HPDE6-E6E7 (cell line): ENCODE measurements at regions not wholly inside any gene's neighbourhood (a gene's known extent, or its start where the extent isn't known, plus 50 kb on each side); places are given as distances from the start of the nearest gene placed in this dataset.

Experiments
- DNase-seq: peaks from one replicate; pipeline ENCODE4 v3.0.0; 2011; ENCODE audit warnings: missing footprints; ENCODE audit errors: extremely low spot score

GRCh38 chr1:212225416-212225815 lies 59.8 kb upstream of the PPP2R5A start:
- DNase-seq, result no peak

- no peak for DNase-seq
These were observed 59.3 kb upstream of the PPP2R5A start for GRCh38 chr1:212225871-212226302.

GRCh38 chr1:212226467-212226866 lies 58.7 kb upstream of the PPP2R5A start:
- no peak for DNase-seq

DNA sequence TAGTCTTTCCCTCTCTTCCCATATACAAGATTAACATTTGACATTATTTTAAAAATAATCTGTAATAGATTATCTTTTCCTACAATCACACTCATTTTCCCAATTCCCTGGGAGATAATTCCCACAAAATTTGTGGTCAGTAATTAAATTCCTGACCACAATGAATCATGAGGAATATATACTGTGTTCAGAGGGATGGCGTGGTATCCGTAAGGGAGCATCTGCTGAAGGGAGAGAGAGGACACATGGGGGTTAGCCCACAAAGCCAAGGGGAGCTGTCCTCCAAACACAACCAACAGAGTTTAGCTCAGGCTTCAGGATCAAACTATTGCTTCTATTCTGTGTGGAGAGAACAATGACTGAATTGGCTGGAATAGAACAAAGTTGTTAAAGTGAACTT lies 57.1 kb upstream of the PPP2R5A start:
- DNase-seq, result no peak

DNA sequence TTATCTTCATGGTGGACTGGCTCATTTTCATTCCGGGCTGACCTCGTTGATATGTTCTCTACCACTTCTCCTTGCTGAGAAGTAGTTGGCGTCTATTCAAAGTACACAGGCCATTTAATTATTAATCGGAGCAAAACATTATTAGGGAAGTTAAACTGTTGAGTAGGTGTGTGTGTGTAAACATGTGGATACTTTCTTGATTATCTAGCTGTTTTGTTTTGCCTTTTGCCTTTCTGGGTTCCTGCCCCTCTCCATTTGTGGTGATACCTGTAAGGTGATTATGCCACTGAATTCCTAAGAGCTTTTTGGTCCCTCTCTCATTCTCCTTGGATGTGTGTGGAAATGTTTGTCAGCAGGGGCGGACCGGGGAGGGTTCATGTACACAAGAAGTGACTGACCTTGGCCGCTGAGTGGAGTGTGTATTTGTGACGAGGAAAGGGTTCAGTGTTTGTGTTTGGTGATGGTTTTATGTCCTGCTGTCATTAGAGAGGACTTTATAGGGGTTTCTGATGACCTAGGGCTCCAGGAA lies 56.6 kb upstream of the PPP2R5A start:
- no peak for DNase-seq

DNA sequence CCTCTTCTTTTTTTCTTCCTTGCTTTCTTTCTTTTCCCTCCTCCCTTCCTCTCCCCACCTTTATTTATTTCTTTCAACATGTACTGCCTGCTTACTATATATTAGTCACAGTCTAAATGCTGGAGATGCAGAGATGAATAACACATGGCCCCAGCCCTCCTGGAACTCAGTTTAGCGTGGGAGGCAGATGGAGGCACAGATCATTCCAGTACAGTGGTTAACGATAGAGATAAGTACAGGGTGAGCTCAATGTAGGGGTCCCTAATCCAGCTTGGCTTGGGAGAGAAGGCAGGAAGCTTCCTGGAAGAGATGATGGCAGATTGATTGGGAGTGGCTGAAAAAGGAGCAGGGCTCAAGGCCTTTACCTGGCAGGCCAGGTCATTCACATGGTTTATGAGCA lies 55.6 kb upstream of the PPP2R5A start:
- DNase-seq, result no peak

DNA sequence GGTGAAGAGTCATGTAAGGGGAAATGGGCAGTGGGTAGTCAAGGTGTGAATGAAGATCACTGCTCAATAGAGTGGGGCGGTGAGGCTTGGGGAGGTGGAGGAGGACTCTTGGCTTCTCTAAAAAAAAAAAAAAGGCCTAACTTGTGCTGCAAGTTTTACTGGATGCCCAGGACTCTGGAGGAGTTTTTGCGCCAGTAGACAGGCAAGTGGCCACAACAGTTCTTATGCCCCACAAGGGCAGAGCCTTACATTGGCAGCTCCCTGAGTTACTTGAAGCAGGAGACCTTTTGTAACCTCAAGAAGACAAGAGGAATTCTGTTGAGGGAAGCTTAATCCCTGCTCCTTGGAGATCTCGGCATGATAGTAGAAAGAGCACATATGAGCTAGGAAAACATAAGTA lies 54.9 kb upstream of the PPP2R5A start:
- no peak for DNase-seq

DNA sequence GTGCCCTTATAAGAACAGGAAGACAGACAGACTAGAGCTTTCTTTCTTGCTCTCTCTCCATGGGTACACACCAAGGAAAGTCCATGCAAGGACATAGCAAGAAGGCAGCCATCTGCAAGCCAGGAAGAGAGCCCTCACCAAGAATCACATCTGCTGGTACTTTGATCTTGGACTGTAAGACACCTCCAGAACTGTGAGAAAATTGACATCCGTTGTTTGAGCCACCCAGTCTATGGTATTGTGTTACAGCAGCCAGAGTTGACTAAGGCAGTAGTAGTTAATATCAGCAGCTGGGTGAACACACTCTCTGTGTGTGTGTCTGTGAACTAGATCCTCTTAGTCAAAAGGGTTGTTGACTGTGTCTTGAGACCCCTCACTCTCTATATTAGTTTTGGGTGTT lies 53.8 kb upstream of the PPP2R5A start:
- DNase-seq, result no peak

GRCh38 chr1:212232090-212232489 lies 53.1 kb upstream of the PPP2R5A start:
- no peak for DNase-seq

- DNase-seq, result no peak
These were observed 51.9 kb upstream of the PPP2R5A start for GRCh38 chr1:212233321-212233720.

DNA sequence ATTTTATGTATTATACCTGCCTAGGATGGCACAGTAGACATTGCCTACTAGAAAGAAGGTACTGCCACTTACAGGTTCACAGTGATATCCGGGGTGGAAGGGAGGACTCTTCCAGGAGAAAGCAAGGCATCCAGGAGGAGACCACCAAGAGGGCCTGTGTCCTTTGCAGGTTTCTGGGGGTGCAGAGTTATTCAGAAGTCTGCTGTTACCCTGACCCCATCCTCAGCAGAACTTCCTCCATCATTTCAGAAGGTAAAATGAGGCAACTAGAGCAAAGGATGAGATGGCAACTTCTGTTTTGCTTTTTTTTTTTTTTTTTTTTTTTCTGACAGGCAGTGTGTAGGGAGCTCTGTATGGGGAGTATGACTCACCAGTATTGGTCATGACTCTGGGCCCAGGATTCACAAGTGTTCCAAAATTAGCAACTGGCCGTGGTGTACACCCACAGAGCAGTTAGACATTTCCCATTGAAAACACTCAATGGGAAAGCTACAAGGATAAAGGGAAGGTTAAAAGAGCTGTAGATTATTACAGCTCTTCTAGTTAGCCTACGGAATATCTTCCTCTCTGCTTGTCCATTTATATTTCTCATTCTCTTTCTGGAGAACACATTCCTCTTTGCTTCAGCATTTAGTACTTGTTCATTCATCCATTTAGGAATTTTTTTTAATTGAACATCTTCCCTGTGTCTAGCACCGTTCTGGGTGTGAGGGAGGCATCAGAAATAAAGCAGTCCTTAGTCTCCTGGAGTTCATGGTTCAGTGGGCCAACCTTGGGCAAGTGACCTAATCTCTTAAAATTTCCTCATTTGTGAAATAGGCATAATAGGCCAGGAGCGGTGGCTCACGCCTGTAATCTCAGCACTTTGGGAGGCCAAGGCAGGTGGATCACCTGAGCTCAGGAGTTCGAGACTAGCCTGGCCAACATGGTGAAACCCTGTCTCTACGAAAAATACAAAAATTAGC lies 50.5 kb upstream of the PPP2R5A start:
- DNase-seq, result peak; percentile 88
